Neural cell (in vitro differentiated cells): ENCODE measurements at regions not wholly inside any gene's neighbourhood (a gene's known extent, or its start where the extent isn't known, plus 50 kb on each side); places are given as distances from the start of the nearest gene placed in this dataset.

Source experiments
- H2AFZ ChIP-seq: fragments of 200-600, 300-800 bp; sonication (generic), shearing (Covaris generic); 2 replicates; pipeline ENCODE4 v1.6.0; 2014; ENCODE audit warnings: low read depth, mild to moderate bottlenecking, antibody characterized with exemption, low read length, moderate library complexity
- H3F3A ChIP-seq: fragments of 200-600 bp; shearing (Covaris generic); 2 replicates; pipeline ENCODE4 v1.6.1; 2016; ENCODE audit warnings: mild to moderate bottlenecking, moderate library complexity, mixed read lengths, antibody characterized with exemption, low read length; ENCODE audit not compliant: insufficient read depth, poor library complexity, severe bottlenecking
- H3K27ac ChIP-seq: fragments of 200-600, 300-800 bp; sonication (generic), shearing (Covaris generic); 2 replicates; pipeline ENCODE4 v1.5.1; 2014; ENCODE audit warnings: mild to moderate bottlenecking, low read length, moderate library complexity
- H3K27me3 ChIP-seq: fragments of 300-800, 200-600 bp; sonication (generic), shearing (Covaris generic); 2 replicates; pipeline ENCODE4 v1.6.0; 2014; ENCODE audit warnings: mild to moderate bottlenecking, low read depth, low read length, moderate library complexity; ENCODE audit not compliant: insufficient read depth
- H3K36me3 ChIP-seq: fragments of 300-800, 200-600 bp; sonication (generic), shearing (Covaris generic); 2 replicates; pipeline ENCODE4 v1.5.1; 2014; ENCODE audit warnings: mild to moderate bottlenecking, antibody characterized with exemption, low read length, moderate library complexity; ENCODE audit not compliant: insufficient read depth
- H3K4me2 ChIP-seq: fragments of 300-800, 200-600 bp; sonication (generic), shearing (Covaris generic); 2 replicates; pipeline ENCODE4 v1.6.0; 2014; ENCODE audit warnings: mild to moderate bottlenecking, low read length
- H3K4me3 ChIP-seq: fragments of 300-800, 200-600 bp; sonication (generic), shearing (Covaris generic); 2 replicates; pipeline ENCODE4 v1.5.1; 2014; ENCODE audit warnings: mild to moderate bottlenecking, low read length, moderate library complexity
- H3K79me2 ChIP-seq: fragments of 200-600 bp; shearing (Covaris generic); replicated peaks from 2 replicates; pipeline ENCODE4 v1.6.0; 2014; ENCODE audit warnings: mild to moderate bottlenecking, low read length, moderate library complexity; ENCODE audit not compliant: insufficient read depth
- H3K9ac ChIP-seq: fragments of 300-800, 200-600 bp; sonication (generic), shearing (Covaris generic); 2 replicates; pipeline ENCODE4 v1.6.1; 2016; ENCODE audit warnings: mild to moderate bottlenecking, low read length, mixed read lengths
- H3K9me2 ChIP-seq: fragments of 200-600 bp; shearing (Covaris generic); 2 replicates; pipeline ENCODE4 v1.6.1; 2016; ENCODE audit warnings: mild to moderate bottlenecking, low read length, mixed read lengths; ENCODE audit not compliant: insufficient read depth
- H3K9me3 ChIP-seq: fragments of 200-600, 300-800 bp; sonication (generic), shearing (Covaris generic); 2 replicates; pipeline ENCODE4 v1.6.1; 2016; ENCODE audit warnings: mild to moderate bottlenecking, mixed run types, low read length, moderate library complexity, mixed read lengths
- H4K20me1 ChIP-seq: fragments of 200-600 bp; shearing (Covaris generic); 2 replicates; pipeline ENCODE4 v1.6.1; 2016; ENCODE audit warnings: mild to moderate bottlenecking, mixed run types; ENCODE audit not compliant: insufficient read depth
- EP300 ChIP-seq: fragments of 450-650 bp; conservative IDR thresholded peaks from 2 replicates; pipeline ENCODE4 v1.6.1; 2014; ENCODE audit warnings: antibody characterized with exemption, mild to moderate bottlenecking, moderate library complexity; ENCODE audit not compliant: poor library complexity, severe bottlenecking
- EZH2 ChIP-seq: fragments of 200-600, 300-800 bp; shearing (Covaris generic), sonication (generic); IDR thresholded peaks from 2 replicates; pipeline ENCODE4 v1.6.1; 2014; ENCODE audit warnings: antibody characterized with exemption, low read length, borderline replicate concordance, mild to moderate bottlenecking; ENCODE audit not compliant: insufficient read depth, poor library complexity, severe bottlenecking
- MXI1 ChIP-seq: fragments of 450-650 bp; conservative IDR thresholded peaks from 2 replicates; pipeline ENCODE4 v1.6.1; 2014; ENCODE audit warnings: antibody characterized with exemption, mild to moderate bottlenecking; ENCODE audit not compliant: poor library complexity, severe bottlenecking
- POLR2AphosphoS5 ChIP-seq: IDR thresholded peaks from 2 replicates; pipeline ENCODE4 v1.6.1; 2012
- RAD21 ChIP-seq: fragments of 450-650 bp; conservative IDR thresholded peaks from 2 replicates; pipeline ENCODE4 v1.6.1; 2014; ENCODE audit warnings: antibody characterized with exemption, mild to moderate bottlenecking, moderate library complexity
- SMC3 ChIP-seq: fragments of 450-650 bp; conservative IDR thresholded peaks from 2 replicates; pipeline ENCODE4 v1.6.1; 2014; ENCODE audit warnings: antibody characterized with exemption, mild to moderate bottlenecking, moderate library complexity; ENCODE audit not compliant: poor library complexity
- TAF1 ChIP-seq: IDR thresholded peaks from 2 replicates; pipeline ENCODE4 v1.6.1; 2012; ENCODE audit warnings: low read depth
- TF ChIP-seq, protein P1 (sequence below): IDR thresholded peaks from 2 replicates; pipeline ENCODE4 v1.6.1; 2012; ENCODE audit warnings: borderline replicate concordance
- TF ChIP-seq, protein P2 (sequence below): fragments of 450-650 bp; IDR thresholded peaks from 2 replicates; pipeline ENCODE4 v1.5.1; 2014; ENCODE audit warnings: antibody characterized with exemption, mild to moderate bottlenecking, moderate library complexity; ENCODE audit not compliant: poor library complexity, severe bottlenecking

DNA sequence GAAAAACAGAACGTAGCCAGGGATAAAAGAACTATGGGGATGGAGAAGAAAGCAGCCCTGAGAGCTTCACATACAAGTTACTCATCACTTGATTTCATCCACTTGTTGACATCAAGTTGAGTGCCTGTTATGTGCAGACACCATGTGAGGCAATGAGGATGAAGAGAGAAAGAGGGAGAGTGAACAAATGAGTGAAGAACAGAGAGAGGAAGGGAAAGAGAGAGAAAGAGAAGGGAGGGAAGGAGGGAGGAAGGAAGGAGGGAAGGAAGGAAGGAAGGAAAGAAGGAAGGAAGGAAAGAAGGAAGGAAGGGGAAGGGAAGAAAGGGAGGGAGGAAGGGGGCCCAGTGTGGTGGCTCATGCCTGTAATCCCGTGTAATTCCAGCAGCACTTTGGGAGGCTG lies 72.3 kb upstream of the SMAD3 start:
- Histone ChIP-seq H3K9me2 (no peaks in the 10 kb centered on the region), H3K36me3 (no peaks in the 10 kb centered on the region), H3K9me3 (no peaks in the 10 kb centered on the region), H3K79me2 (no peaks in the 10 kb centered on the region), H4K20me1 (no peaks in the 10 kb centered on the region), H2AFZ (no peak overlapping the region), H3K9ac (no peak overlapping the region), H3K4me2 (no peak overlapping the region), H3K27ac (no peak overlapping the region), H3K4me3 (no peak overlapping the region), H3F3A (no peaks in the 10 kb centered on the region), H3K27me3 (no peaks in the 10 kb centered on the region)
- TF ChIP-seq POLR2AphosphoS5, result no peak
- no peak for TF ChIP-seq EZH2
- no peak for TF ChIP-seq MXI1
- TF ChIP-seq, protein P1, sequence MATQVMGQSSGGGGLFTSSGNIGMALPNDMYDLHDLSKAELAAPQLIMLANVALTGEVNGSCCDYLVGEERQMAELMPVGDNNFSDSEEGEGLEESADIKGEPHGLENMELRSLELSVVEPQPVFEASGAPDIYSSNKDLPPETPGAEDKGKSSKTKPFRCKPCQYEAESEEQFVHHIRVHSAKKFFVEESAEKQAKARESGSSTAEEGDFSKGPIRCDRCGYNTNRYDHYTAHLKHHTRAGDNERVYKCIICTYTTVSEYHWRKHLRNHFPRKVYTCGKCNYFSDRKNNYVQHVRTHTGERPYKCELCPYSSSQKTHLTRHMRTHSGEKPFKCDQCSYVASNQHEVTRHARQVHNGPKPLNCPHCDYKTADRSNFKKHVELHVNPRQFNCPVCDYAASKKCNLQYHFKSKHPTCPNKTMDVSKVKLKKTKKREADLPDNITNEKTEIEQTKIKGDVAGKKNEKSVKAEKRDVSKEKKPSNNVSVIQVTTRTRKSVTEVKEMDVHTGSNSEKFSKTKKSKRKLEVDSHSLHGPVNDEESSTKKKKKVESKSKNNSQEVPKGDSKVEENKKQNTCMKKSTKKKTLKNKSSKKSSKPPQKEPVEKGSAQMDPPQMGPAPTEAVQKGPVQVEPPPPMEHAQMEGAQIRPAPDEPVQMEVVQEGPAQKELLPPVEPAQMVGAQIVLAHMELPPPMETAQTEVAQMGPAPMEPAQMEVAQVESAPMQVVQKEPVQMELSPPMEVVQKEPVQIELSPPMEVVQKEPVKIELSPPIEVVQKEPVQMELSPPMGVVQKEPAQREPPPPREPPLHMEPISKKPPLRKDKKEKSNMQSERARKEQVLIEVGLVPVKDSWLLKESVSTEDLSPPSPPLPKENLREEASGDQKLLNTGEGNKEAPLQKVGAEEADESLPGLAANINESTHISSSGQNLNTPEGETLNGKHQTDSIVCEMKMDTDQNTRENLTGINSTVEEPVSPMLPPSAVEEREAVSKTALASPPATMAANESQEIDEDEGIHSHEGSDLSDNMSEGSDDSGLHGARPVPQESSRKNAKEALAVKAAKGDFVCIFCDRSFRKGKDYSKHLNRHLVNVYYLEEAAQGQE, result no peak
- TF ChIP-seq, protein P2, sequence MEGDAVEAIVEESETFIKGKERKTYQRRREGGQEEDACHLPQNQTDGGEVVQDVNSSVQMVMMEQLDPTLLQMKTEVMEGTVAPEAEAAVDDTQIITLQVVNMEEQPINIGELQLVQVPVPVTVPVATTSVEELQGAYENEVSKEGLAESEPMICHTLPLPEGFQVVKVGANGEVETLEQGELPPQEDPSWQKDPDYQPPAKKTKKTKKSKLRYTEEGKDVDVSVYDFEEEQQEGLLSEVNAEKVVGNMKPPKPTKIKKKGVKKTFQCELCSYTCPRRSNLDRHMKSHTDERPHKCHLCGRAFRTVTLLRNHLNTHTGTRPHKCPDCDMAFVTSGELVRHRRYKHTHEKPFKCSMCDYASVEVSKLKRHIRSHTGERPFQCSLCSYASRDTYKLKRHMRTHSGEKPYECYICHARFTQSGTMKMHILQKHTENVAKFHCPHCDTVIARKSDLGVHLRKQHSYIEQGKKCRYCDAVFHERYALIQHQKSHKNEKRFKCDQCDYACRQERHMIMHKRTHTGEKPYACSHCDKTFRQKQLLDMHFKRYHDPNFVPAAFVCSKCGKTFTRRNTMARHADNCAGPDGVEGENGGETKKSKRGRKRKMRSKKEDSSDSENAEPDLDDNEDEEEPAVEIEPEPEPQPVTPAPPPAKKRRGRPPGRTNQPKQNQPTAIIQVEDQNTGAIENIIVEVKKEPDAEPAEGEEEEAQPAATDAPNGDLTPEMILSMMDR, result no peak

DNA sequence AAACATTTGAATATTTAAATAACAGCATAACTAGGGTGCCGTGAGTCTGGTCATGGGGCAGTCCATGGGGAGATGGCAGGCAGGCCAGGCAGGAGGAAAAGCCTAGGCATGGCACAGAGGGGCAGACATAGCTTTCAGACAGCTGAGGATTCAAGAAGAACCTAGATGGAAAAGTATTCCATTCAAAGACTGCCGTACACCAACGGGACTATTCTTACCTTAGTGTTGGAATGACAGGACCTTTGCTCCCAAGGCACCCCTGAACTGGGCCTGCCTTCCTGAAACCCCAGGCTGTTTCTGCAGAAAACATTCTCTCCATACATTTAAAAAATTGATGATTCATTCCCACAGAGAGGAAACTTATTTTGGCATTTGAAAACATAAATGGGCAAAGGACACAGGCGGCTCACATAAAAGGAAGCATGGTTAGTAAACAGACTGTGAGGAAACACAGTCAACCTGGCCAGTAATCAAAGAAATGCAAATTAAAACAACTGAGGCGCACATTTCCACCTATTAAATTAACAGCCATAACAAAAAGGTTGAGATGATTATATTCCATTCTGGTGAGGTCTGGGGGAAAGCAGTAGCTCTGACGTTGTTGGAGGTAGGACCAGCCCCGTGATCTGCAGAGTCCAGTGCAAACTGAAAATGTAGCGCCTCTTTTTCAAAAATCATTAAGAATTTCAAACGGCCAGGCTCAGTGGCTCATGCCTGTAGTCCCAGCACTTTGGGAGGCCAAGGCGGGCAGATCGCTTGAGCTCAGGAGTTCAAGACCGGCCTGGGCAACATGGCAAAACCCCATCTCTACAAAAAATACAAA lies 71.3 kb upstream of the SMAD3 start:
- Histone ChIP-seq H3K79me2 (no peaks in the 10 kb centered on the region), H3K27me3 (no peaks in the 10 kb centered on the region), H4K20me1 (no peaks in the 10 kb centered on the region), H3K4me2 (no peak overlapping the region), H3F3A (no peaks in the 10 kb centered on the region), H2AFZ (no peak overlapping the region), H3K9me2 (no peaks in the 10 kb centered on the region), H3K4me3 (no peak overlapping the region), H3K9me3 (no peaks in the 10 kb centered on the region), H3K9ac (no peak overlapping the region), H3K27ac (no peak overlapping the region), H3K36me3 (no peaks in the 10 kb centered on the region)
- TF ChIP-seq EP300, result no peak
- TF ChIP-seq RAD21, result no peak
- TF ChIP-seq, protein P2, result no peak
- no peak for TF ChIP-seq EZH2
- TF ChIP-seq MXI1, result no peak
- no peak for TF ChIP-seq SMC3
- TF ChIP-seq TAF1, result no peak
